Transverse colon (tissue), 4 donors: ENCODE measurements at regions not wholly inside any gene's neighbourhood (a gene's known extent, or its start where the extent isn't known, plus 50 kb on each side); places are given as distances from the start of the nearest gene placed in this dataset.

Experiments
- EP300 ChIP-seq: sonication (generic); formaldehyde crosslinking; IDR thresholded peaks from one replicate; pipeline ENCODE4 v1.6.1; 2017; ENCODE audit warnings: antibody characterized with exemption, low read depth
- POLR2A ChIP-seq: fragments of 450-650 bp; IDR thresholded peaks from one replicate; pipeline ENCODE4 v1.6.1; 2016; ENCODE audit warnings: antibody characterized with exemption, mild to moderate bottlenecking, moderate library complexity
- POLR2AphosphoS5 ChIP-seq, 3 donors: sonication (generic); formaldehyde crosslinking; IDR thresholded peaks; one replicate each; pipeline ENCODE4 v1.6.1; 2016; ENCODE audit warnings: antibody characterized with exemption in 3 of 3
- TF ChIP-seq, protein P1 (sequence below), 5 experiments: fragments of 200-600 bp in 3 of 5; fragments of 450-650 bp in 2 of 5; sonication (generic) in 3 of 5; IDR thresholded peaks; 1 replicate in 2 of 5; 2 replicates in 3 of 5; pipeline ENCODE4 v1.5.1; 2016 to 2017; ENCODE audit warnings: antibody characterized with exemption in 5 of 5, inconsistent platforms in 3 of 5, mild to moderate bottlenecking in 2 of 5, moderate library complexity in 1 of 5

GRCh38 chr6:11370191-11371018, 137.9 kb upstream of the NEDD9 start:
- TF ChIP-seq POLR2AphosphoS5 (IDR thresholded peaks at IDR 0.05) = no peak
- TF ChIP-seq, protein P1, sequence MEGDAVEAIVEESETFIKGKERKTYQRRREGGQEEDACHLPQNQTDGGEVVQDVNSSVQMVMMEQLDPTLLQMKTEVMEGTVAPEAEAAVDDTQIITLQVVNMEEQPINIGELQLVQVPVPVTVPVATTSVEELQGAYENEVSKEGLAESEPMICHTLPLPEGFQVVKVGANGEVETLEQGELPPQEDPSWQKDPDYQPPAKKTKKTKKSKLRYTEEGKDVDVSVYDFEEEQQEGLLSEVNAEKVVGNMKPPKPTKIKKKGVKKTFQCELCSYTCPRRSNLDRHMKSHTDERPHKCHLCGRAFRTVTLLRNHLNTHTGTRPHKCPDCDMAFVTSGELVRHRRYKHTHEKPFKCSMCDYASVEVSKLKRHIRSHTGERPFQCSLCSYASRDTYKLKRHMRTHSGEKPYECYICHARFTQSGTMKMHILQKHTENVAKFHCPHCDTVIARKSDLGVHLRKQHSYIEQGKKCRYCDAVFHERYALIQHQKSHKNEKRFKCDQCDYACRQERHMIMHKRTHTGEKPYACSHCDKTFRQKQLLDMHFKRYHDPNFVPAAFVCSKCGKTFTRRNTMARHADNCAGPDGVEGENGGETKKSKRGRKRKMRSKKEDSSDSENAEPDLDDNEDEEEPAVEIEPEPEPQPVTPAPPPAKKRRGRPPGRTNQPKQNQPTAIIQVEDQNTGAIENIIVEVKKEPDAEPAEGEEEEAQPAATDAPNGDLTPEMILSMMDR (IDR thresholded peaks at IDR 0.05) = no peak
- no peak for TF ChIP-seq POLR2A
- no peak for TF ChIP-seq EP300
